Fibroblast of lung (primary cell): ENCODE measurements at regions not wholly inside any gene's neighbourhood (a gene's known extent, or its start where the extent isn't known, plus 50 kb on each side); places are given as distances from the start of the nearest gene placed in this dataset.

ENCODE experiments used
- DNase-seq, 2 donors: peaks; one replicate each; pipeline versions ENCODE4 v3.0.0 to v3.0.0-alpha.2; 2010; ENCODE audit warnings: low read depth in 2 of 2
- H2AFZ ChIP-seq: 2 replicates; pipeline ENCODE4 v1.5.1; 2012; ENCODE audit warnings: low read length, control low read depth, inconsistent platforms
- H3K27ac ChIP-seq: 2 replicates; pipeline ENCODE4 v1.5.1; 2011; ENCODE audit warnings: low read length, control low read depth; ENCODE audit not compliant: insufficient read depth
- H3K27me3 ChIP-seq: 2 replicates; pipeline ENCODE4 v1.5.1; 2011; ENCODE audit warnings: mild to moderate bottlenecking, low read length; ENCODE audit not compliant: control insufficient read depth, insufficient read depth
- H3K36me3 ChIP-seq: 2 replicates; pipeline ENCODE4 v1.5.1; 2011; ENCODE audit warnings: low read length; ENCODE audit not compliant: control insufficient read depth, insufficient read depth
- H3K4me1 ChIP-seq: 2 replicates; pipeline ENCODE4 v1.5.1; 2011; ENCODE audit warnings: low read length; ENCODE audit not compliant: control insufficient read depth, insufficient read depth; ENCODE audit errors: extremely low read depth
- H3K4me2 ChIP-seq: 2 replicates; pipeline ENCODE4 v1.5.1; 2011; ENCODE audit warnings: low read length, control low read depth; ENCODE audit not compliant: insufficient read depth; ENCODE audit errors: extremely low read depth
- H3K4me3 ChIP-seq, 4 experiments: fragments of 200-600 bp in 1 of 4; sonication (generic) in 1 of 4; replicated peaks in 1 of 4; 2 replicates each; pipeline ENCODE4 v1.5.1; 2011 to 2016; ENCODE audit warnings: low read length in 4 of 4, low read depth in 3 of 4, mild to moderate bottlenecking in 3 of 4, control low read depth in 2 of 4, inconsistent platforms in 1 of 4, mixed read lengths in 1 of 4; ENCODE audit not compliant: insufficient read depth in 1 of 4; ENCODE audit errors: control extremely low read depth in 1 of 4
- H3K79me2 ChIP-seq: 2 replicates; pipeline ENCODE4 v1.5.1; 2012; ENCODE audit warnings: mild to moderate bottlenecking, low read length, inconsistent platforms; ENCODE audit not compliant: control insufficient read depth, insufficient read depth
- H3K9ac ChIP-seq: 2 replicates; pipeline ENCODE4 v1.5.1; 2011; ENCODE audit warnings: mild to moderate bottlenecking, low read length, control low read depth; ENCODE audit not compliant: insufficient read depth
- H3K9me3 ChIP-seq: 2 replicates; pipeline ENCODE4 v1.5.1; 2012; ENCODE audit warnings: low read depth, low read length; ENCODE audit not compliant: control insufficient read depth, insufficient read depth
- H4K20me1 ChIP-seq: 2 replicates; pipeline ENCODE4 v1.5.1; 2011; ENCODE audit warnings: low read length; ENCODE audit not compliant: control insufficient read depth, insufficient read depth; ENCODE audit errors: extremely low read depth
- EZH2 ChIP-seq: IDR thresholded peaks from 2 replicates; pipeline ENCODE4 v1.5.1; 2012; ENCODE audit warnings: low read length, control low read depth, mild to moderate bottlenecking; ENCODE audit errors: missing control alignments
- TF ChIP-seq, protein P1 (sequence below), 2 donors: IDR thresholded peaks in 1 of 2; conservative IDR thresholded peaks in 1 of 2; 1 replicate in 1 of 2; 2 replicates in 1 of 2; pipeline ENCODE4 v1.5.1; 2011 to 2012; ENCODE audit warnings: low read length in 2 of 2, control low read depth in 1 of 2, inconsistent platforms in 1 of 2, low read depth in 1 of 2, mild to moderate bottlenecking in 1 of 2

- H3K9ac ChIP-seq: no peak overlapping the region
- TF ChIP-seq, protein P1, sequence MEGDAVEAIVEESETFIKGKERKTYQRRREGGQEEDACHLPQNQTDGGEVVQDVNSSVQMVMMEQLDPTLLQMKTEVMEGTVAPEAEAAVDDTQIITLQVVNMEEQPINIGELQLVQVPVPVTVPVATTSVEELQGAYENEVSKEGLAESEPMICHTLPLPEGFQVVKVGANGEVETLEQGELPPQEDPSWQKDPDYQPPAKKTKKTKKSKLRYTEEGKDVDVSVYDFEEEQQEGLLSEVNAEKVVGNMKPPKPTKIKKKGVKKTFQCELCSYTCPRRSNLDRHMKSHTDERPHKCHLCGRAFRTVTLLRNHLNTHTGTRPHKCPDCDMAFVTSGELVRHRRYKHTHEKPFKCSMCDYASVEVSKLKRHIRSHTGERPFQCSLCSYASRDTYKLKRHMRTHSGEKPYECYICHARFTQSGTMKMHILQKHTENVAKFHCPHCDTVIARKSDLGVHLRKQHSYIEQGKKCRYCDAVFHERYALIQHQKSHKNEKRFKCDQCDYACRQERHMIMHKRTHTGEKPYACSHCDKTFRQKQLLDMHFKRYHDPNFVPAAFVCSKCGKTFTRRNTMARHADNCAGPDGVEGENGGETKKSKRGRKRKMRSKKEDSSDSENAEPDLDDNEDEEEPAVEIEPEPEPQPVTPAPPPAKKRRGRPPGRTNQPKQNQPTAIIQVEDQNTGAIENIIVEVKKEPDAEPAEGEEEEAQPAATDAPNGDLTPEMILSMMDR (conservative IDR thresholded peaks at IDR 0.05 in 1 of 2, IDR thresholded peaks at IDR 0.05 in 1 of 2; ENCODE audit: low read depth in 1 of 2, low read length in 2 of 2): no peak
- TF ChIP-seq EZH2: no peak
- H3K4me3 ChIP-seq: no peak overlapping the region
- H3K4me2 ChIP-seq: no peak overlapping the region
- no peaks in the 10 kb centered on the region for H3K36me3 ChIP-seq
- no peak for DNase-seq
- H3K27ac ChIP-seq: no peak overlapping the region
- no peaks in the 10 kb centered on the region for H3K4me1 ChIP-seq
- no peaks in the 10 kb centered on the region for H3K79me2 ChIP-seq
- no peak overlapping the region for H2AFZ ChIP-seq
- H4K20me1 ChIP-seq: no peaks in the 10 kb centered on the region
- no peaks in the 10 kb centered on the region for H3K9me3 ChIP-seq
- H3K27me3 ChIP-seq: no peaks in the 10 kb centered on the region
Observed at GRCh38 chr10:125489731-125490130, 193.2 kb downstream of the TEX36 start.

DNA sequence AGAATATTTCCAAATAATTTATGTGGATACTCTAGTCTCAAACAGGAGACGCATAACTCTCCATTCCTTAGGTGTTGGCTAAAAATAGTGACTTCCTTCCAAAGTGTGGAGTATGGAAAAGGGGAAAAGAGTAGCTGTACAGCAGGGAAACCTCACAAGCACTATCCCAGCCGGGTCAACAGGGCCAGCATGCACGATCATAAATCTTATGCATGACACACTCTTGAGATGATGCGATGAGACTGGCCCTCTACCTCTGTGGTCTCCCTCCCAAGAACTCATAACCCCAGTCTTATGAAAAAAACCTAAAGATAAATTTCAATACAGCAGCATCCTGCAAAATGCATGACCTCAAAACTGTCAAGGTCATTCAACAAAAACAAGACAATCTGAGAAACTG is 197.3 kb downstream of the TEX36 start:
- no peaks in the 10 kb centered on the region for H3K36me3 ChIP-seq
- H3K4me3 ChIP-seq: no peak overlapping the region
- H3K4me2 ChIP-seq: no peak overlapping the region
- H3K9me3 ChIP-seq: no peaks in the 10 kb centered on the region
- H3K79me2 ChIP-seq: no peaks in the 10 kb centered on the region
- no peak overlapping the region for H2AFZ ChIP-seq
- H4K20me1 ChIP-seq: no peaks in the 10 kb centered on the region
- TF ChIP-seq EZH2: no peak
- TF ChIP-seq, protein P1 (conservative IDR thresholded peaks at IDR 0.05 in 1 of 2, IDR thresholded peaks at IDR 0.05 in 1 of 2; ENCODE audit: low read depth in 1 of 2, low read length in 2 of 2): no peak
- no peaks in the 10 kb centered on the region for H3K27me3 ChIP-seq
- H3K9ac ChIP-seq: no peak overlapping the region
- DNase-seq: no peak
- no peak overlapping the region for H3K27ac ChIP-seq
- no peaks in the 10 kb centered on the region for H3K4me1 ChIP-seq

- no peak overlapping the region for H2AFZ ChIP-seq
- H3K27ac ChIP-seq: no peak overlapping the region
- no peaks in the 10 kb centered on the region for H4K20me1 ChIP-seq
- no peaks in the 10 kb centered on the region for H3K36me3 ChIP-seq
- H3K79me2 ChIP-seq: no peaks in the 10 kb centered on the region
- H3K27me3 ChIP-seq: no peaks in the 10 kb centered on the region
- H3K4me1 ChIP-seq: no peaks in the 10 kb centered on the region
- no peak overlapping the region for H3K4me3 ChIP-seq
- DNase-seq: no peak
- H3K4me2 ChIP-seq: no peak overlapping the region
- no peak overlapping the region for H3K9ac ChIP-seq
- H3K9me3 ChIP-seq: no peaks in the 10 kb centered on the region
- TF ChIP-seq, protein P1 (conservative IDR thresholded peaks at IDR 0.05 in 1 of 2, IDR thresholded peaks at IDR 0.05 in 1 of 2; ENCODE audit: low read depth in 1 of 2, low read length in 2 of 2): no peak
- no peak for TF ChIP-seq EZH2
Observed at GRCh38 chr10:125484035-125484732, 198.8 kb downstream of the TEX36 start.
